ENCODE measurements at regions not wholly inside any gene's neighbourhood (a gene's known extent, or its start where the extent isn't known, plus 50 kb on each side); places are given as distances from the start of the nearest gene placed in this dataset.

DNA sequence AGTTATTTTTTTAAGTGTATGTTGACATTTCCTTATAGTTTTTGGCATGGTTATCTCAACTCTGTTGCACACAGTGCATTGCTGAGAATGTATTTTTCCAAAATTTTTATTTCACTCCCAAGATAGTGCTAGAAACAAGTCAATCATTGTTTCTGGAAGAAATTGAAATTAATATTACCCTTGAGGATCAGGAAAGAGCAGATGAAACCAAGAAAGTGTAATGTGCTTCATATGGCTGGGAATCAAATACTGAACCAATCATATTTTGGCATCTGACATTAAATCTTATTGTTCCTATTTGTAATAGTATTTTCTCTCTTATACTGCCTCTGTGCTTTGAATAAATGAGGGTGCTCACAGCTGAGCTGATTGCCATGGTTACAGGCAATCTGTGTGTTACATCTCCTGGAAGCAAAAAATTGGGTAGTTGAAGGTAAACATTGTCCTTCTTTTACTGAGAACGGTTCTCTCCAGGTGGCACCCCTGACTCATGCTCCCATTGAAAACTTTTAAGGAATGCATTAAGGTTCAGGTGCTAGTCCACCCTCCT is 358.2 kb upstream of the NR3C2 start:
- Histone ChIP-seq H3K27ac (ENCODE audit: low read depth, low read length) (no peak overlapping the region), H3K9ac (ENCODE audit: low read length) (no peak overlapping the region), H3K9me2 (replicated peaks; ENCODE audit: insufficient read depth, low read length) (no peaks in the 10 kb centered on the region), H3K36me3 (ENCODE audit: low read length) (no peaks in the 10 kb centered on the region), H4K20me1 (ENCODE audit: low read depth, low read length) (no peaks in the 10 kb centered on the region), H3K4me3 (ENCODE audit: insufficient read depth, low read length, poor library complexity, severe bottlenecking) (no peak overlapping the region), H2AFZ (ENCODE audit: low read depth, low read length, severe bottlenecking) (no peak overlapping the region), H3K9me3 (ENCODE audit: insufficient read depth, low read length) (no peaks in the 10 kb centered on the region), H3F3A (ENCODE audit: insufficient read depth) (no peaks in the 10 kb centered on the region), H3K79me2 (ENCODE audit: insufficient read depth, low read length) (no peaks in the 10 kb centered on the region), H3K27me3 (ENCODE audit: low read length) (no peaks in the 10 kb centered on the region; the same call in 1 of the 2 replicates), H3K4me2 (ENCODE audit: low read depth, low read length, poor library complexity, severe bottlenecking) (no peak overlapping the region)
- TF ChIP-seq EZH2phosphoT487 (conservative IDR thresholded peaks at IDR 0.05; ENCODE audit: low read length) (no peak), CTCF (IDR thresholded peaks at IDR 0.05; ENCODE audit: insufficient read depth, low read length, poor library complexity, severe bottlenecking) (no peak)

GRCh38 chr4:148795156-148795864 is 353.1 kb upstream of the NR3C2 start:
- H3K9me2 ChIP-seq (replicated peaks; ENCODE audit: insufficient read depth, low read length): no peaks in the 10 kb centered on the region
- H4K20me1 ChIP-seq (ENCODE audit: low read depth, low read length): no peaks in the 10 kb centered on the region
- no peak overlapping the region for H3K4me2 ChIP-seq (ENCODE audit: low read depth, low read length, poor library complexity, severe bottlenecking)
- no peaks in the 10 kb centered on the region for H3F3A ChIP-seq (ENCODE audit: insufficient read depth)
- TF ChIP-seq EZH2phosphoT487 (conservative IDR thresholded peaks at IDR 0.05; ENCODE audit: low read length) (no peak), CTCF (IDR thresholded peaks at IDR 0.05; ENCODE audit: insufficient read depth, low read length, poor library complexity, severe bottlenecking) (no peak)
- no peaks in the 10 kb centered on the region for H3K27me3 ChIP-seq (ENCODE audit: low read length)
- H3K9ac ChIP-seq (ENCODE audit: low read length): no peak overlapping the region
- H2AFZ ChIP-seq (ENCODE audit: low read depth, low read length, severe bottlenecking): no peak overlapping the region
- H3K27ac ChIP-seq (ENCODE audit: low read depth, low read length): no peak overlapping the region
- no peak overlapping the region for H3K4me3 ChIP-seq (ENCODE audit: insufficient read depth, low read length, poor library complexity, severe bottlenecking)
- H3K79me2 ChIP-seq (ENCODE audit: insufficient read depth, low read length): no peaks in the 10 kb centered on the region
- H3K9me3 ChIP-seq (ENCODE audit: insufficient read depth, low read length): no peaks in the 10 kb centered on the region
- no peaks in the 10 kb centered on the region for H3K36me3 ChIP-seq (ENCODE audit: low read length)

DNA sequence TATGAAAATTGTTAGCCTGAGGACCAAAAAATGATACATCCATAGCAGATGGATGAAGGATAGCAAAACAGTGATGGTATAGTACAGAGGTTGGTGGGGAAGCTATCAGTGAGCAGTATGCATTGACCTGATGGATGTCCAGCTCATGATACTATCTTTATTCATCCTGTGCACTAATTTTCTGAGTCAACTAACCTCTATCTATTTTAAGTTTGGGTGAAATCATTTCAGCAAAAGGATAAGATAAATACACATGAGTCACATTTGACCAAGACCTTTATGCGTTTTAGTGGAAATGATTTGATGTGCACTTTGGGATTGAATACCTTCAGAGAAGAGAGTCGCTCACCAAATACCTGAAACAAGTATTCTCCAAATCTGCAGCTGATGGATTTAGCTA is 351.0 kb upstream of the NR3C2 start:
- H3K9me2 ChIP-seq (replicated peaks; ENCODE audit: insufficient read depth, low read length): no peaks in the 10 kb centered on the region
- no peak overlapping the region for H2AFZ ChIP-seq (ENCODE audit: low read depth, low read length, severe bottlenecking)
- H3K27ac ChIP-seq (ENCODE audit: low read depth, low read length): no peak overlapping the region
- no peaks in the 10 kb centered on the region for H3K9me3 ChIP-seq (ENCODE audit: insufficient read depth, low read length)
- no peaks in the 10 kb centered on the region for H3K27me3 ChIP-seq (ENCODE audit: low read length)
- no peaks in the 10 kb centered on the region for H3K79me2 ChIP-seq (ENCODE audit: insufficient read depth, low read length)
- no peak overlapping the region for H3K4me3 ChIP-seq (ENCODE audit: insufficient read depth, low read length, poor library complexity, severe bottlenecking)
- TF ChIP-seq CTCF (IDR thresholded peaks at IDR 0.05; ENCODE audit: insufficient read depth, low read length, poor library complexity, severe bottlenecking) (no peak), EZH2phosphoT487 (conservative IDR thresholded peaks at IDR 0.05; ENCODE audit: low read length) (no peak)
- H3K9ac ChIP-seq (ENCODE audit: low read length): no peak overlapping the region
- no peaks in the 10 kb centered on the region for H4K20me1 ChIP-seq (ENCODE audit: low read depth, low read length)
- H3F3A ChIP-seq (ENCODE audit: insufficient read depth): no peaks in the 10 kb centered on the region
- no peak overlapping the region for H3K4me2 ChIP-seq (ENCODE audit: low read depth, low read length, poor library complexity, severe bottlenecking)
- H3K36me3 ChIP-seq (ENCODE audit: low read length): no peaks in the 10 kb centered on the region
